Inflammatory macrophage (primary cell): ENCODE measurements at regions not wholly inside any gene's neighbourhood (a gene's known extent, or its start where the extent isn't known, plus 50 kb on each side); places are given as distances from the start of the nearest gene placed in this dataset.

Experiments
- DNase-seq, 2 donors: peaks; one replicate each; pipeline ENCODE4 v3.0.0-alpha.2; 2020 to 2022

DNA sequence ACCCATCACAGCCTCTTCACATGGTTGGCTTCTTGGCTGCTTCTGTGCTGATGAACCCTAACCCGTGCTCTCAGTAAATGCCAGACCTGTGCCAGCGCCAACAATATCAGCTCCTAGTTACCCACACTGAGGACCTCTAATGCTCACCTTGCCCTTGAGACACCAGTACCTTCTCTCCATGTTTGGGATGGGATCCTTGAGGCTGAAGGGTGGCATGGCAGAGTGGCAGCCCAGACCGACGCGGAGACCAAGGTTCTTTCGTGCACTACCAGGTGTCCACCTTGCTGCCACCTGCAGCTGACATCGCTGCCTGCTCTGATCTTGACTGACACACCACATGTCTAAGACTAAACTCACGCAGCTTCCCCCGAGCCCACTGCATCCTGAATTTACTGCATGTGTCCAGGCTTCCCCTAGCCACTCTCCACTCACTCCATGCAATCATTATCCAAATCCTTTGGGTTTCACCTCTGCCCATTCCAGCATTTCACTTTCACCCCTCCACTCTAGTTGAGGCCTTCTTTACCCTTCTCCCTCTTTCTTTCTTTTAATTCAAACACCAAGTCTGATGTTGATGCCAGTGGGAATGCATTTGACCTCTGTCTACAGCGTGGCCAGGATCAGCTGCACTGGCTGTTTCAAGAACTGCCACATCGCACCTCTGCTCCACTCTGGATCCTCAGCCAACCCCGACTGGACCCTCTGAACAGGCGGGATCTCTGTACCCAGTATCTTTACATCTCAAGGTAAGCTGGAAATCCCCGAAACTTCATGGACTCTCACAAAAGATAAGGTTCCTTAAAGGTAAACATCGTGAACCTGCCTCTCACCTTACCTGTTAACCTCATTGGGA, 294.9 kb downstream of the GLRX3 start:
- no peak for DNase-seq

DNA sequence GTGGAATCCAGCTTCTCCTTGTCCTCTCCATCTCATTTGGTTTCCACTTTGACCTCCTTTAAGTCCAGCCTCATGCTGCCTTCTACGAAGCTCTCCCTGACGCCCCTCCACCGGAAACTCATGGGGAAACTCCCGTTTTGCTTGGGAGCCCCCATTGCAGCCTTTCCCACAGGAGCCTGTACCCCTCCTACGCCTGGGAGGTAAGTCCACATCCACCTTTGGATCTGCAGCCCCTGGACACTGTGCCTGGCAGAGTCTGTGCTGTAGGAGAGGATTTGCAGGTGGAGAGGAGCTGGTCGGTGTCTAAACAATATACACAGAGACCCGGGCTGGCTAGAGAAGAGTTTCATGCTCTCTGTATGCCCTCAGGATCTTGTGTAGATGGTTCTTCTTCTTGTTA, 296.1 kb downstream of the GLRX3 start:
- DNase-seq, result no peak

DNA sequence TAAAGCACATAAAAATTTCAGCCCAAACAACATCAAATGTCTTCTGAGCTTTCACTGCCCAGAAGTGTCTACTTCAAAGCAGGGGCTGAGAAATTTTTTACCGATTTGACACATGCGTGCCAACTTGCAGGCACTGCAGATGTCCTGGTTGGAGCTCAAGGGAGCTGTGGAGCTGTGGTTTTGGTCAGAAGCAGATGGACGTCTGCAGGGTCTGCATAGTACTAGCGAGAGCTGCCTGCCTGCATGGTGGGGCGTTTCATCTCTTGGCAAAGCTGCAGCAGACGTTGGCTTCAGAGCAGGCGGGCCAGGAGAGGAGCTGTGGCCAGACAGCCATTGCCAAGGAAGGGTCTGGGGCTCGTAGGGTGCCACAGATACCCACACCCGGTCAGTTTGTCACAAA, 296.7 kb downstream of the GLRX3 start:
- no peak for DNase-seq

DNA sequence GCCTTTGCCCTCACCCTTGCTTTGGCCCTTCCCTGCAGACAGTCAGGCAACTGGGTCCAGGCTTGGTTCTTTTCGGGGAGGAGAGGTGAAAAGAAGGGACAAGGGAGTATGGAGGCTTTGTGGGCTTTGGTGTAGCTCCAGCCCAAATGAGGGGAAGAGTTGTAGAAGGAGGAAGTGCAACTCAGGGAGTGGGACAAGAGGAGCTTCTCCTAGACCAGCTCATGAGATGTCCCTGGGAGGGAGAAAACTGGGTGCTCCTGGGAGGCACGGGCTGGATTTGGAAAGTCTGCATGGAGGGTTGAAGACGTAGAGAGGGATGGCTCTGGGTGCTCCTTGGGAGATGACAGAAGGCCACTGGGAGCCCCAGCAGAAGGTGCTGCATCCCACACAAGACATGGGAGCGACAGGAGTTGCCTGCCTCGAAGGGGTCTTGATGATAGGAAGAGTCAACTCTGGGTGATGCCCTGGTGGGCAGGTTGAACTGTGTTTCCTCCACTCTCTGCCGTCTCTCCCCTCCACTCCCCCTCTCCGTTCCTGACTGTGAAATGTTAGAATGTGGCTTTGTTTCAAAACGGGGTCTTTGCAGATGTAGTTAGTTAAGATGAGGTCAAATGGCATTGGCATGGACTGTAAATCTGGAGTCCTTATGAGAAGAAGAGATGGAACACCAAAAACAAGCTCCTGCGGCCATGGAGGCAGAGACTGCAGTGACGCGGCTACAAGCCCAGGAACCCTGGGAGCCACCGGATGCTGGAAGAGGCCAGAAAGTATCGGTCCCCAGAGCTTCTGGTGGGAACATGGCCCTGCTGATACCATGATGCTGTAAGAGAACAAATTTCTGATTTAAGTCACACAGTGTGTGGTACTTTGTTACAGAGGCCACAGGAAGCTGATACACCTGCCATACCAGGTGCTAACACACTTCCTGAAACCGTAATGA, 298.5 kb downstream of the GLRX3 start:
- no peak for DNase-seq

DNA sequence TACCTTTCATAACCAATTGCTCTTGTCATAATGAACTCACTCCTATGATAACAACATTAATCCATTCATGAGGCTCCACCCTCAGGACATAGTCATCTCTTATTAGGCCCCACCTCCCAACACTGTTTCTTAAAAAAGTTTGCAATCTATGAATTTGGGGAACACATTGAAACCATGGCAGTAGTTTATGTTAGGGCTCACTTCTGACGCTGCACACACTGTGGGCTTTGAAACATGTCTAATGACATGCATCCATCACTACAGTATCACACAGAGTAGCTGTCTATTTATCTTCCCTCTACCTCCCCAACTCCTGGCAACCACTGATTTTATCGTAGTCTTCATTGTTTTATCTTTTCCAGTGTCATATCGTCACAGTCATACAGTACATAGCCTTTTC, 299.8 kb downstream of the GLRX3 start:
- DNase-seq, result no peak

DNA sequence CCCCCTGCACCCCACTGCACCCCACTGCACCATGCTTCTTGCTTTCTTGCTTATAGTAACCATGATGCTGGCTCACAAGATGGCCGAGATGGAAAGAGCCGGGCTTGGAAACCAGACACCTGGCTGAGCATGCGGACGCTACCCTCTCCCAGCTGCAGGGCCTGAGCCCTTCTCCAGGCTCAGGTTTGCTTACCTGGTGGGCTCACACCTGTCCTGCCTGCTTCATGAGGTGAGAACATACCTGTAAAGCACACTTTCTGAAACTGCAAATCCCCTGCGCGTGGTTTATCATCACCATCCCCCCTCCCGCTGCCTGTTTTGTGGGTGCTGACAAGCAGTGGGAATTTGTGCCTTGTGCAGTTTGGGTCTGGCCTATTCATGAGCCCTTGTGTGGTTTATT, 302.7 kb downstream of the GLRX3 start:
- no peak for DNase-seq

DNA sequence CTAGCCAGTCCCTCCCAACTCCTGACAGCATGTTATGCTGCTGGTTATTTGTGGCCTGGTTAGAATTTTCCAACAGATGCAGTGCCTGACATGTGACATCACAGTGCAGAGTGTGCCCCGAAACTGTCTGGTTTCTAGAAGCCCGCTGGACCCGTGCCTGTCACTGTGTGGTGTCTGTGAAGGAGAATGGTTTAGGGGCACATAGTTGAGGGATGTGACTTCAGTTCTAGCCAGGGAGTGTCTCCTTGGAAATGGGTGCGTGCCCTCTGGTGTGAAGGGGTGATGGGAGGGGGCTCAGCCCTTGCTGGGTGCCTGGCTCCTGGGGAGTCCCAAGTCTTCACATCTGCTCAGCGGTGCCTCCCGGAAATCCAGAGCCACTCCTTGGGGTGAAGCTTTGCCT, 303.6 kb downstream of the GLRX3 start:
- no peak for DNase-seq

DNA sequence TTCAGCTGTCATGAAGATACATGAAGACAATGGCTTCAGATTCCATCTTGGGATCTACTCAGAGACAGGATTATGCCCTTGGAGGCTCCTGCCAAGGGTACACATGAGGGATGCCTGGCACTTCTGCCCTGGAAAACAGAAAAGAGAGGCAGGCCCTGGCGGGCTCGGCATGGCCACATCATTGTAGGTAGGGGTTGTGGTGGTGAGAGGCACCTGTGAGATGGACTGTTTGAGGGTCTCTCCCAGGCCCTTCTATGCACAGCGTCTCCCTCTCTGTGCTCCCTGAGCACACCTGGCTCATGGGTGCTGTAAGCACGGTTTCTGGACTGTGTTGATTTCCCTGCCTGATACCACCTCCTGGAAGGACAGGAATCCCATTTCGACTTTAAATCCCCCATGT, 304.3 kb downstream of the GLRX3 start:
- DNase-seq, result no peak

DNA sequence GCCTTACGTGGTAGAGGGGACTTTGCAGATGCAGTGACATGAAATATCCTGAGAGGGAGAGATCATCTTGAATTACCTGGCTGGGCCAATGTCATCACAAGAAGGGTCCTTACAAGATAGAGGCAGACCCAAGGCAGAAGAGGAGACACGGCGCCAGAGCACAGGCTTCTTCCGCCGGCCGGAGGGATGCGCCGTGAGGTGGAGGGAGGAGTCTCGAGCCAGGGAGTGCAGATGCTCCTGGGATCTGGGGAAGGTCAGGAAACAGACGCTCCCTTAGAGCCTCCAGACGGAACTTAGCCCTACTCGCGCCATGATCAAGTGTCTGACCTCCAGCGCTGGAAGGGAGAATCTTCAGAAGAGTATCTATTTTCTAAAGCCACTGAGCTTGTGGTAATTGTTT, 304.8 kb downstream of the GLRX3 start:
- no peak for DNase-seq

DNA sequence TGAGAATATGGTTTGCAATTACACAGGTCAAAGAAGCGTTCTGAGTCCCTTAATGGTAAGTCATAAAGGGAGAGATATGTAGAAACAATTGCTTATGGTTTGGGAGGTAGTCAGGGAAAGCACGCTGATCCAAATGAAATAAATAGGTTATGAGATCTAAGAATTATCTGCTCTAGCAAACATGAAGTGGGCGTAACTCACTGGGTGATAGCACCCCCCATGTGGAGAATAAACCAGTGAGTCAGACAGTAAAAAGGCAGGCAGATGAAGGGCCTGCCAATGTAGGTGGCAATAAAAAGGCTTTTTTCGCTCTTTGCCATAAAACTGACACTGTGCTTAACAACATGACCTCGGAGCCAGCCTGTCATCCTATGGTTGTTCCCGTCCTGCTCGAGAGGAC, 306.9 kb downstream of the GLRX3 start:
- DNase-seq, result no peak

DNA sequence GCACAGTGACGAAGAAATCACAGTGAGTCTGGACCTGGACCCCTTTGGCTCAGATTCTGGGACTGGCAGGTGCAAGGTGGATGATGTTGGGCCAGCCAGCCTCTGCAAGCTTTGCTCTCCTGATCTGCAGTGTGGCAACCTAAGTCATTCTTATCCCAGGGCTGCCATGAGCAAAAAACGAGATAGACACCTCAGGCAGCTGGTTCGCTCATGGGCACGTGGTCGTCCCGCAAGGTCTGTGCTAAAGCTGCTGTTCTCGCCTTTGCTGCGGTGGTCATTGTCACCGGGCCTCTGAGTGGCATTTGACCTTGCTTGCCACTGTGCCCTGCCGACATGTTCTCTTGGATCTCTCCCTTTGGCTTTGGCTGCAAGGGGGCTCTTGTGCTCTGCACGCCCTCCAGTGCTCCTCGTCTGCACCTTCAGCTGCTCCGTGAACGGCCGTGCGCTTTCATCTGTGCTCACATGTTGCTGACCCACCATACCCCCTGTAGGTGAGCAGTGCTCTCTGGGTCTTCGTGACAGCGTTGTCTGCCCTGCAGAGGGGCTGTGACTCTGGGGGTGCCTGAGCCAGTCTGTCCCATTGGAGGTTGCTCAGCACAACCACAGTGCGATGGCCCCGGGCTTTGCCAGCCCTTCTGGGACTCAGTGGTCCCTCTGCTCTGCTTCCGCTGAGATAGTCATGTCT, 317.0 kb downstream of the GLRX3 start:
- DNase-seq, result no peak

DNA sequence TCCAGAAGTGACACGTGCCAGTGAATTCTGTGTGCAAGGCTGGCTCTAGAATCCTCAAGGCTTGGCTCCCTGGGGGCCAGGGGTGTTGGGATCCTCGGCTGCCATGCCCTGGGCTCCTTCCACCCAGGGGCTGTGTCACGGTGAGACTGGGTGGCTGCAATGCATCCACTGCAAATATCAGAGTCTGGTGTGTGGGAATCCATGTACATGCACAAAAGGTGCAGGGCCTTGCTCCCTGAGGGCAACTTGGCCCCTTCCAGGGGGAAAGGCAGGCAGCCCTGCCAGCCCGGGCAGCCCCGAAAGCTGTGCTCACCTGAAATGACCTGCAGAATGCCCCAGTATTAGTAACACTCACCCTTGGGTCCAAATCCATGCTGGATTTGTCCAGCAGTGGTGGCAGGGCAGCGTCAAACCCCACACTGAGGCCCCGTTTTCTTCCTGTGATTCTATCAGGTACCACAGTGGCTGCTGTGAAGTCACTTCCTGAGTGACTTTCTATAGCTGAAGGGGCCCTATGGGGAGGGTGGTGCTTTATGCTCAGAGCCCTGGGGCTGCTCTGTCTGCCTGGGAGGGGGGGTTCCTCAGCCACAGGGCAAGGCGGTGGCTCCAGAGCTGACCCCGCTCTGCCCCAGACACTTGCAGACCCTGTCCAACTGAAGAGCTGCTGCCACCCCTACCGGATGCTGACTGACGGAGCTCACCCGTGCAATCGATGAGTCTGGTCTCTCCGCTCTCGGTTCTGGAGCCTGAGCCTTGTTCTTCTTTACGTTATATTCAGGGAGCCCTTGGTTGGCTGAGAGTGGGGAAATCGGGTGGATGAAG, 317.7 kb downstream of the GLRX3 start:
- no peak for DNase-seq

DNA sequence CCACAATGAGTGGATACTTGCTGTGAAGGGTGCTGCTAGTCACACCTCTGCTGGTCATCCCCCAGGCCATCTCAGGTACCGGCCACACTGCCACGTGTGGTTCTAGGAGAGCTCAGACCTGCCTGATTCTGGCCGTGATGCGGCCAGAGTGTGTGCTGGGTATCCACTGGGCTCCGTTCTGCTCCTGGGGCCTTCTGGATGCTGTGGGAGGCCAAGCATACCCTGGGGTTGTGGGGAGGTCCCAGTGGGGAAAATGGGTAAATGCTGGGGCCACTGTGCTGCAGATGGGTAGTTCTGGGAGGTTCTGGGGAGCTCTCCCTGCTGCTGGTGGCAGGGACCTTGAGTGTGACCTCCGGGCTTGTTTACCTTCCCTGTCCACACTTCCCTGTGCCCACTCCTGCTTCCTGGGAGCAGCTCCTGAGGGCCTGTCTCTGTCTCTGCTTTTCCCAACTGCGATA, 318.4 kb downstream of the GLRX3 start:
- DNase-seq, result no peak

DNA sequence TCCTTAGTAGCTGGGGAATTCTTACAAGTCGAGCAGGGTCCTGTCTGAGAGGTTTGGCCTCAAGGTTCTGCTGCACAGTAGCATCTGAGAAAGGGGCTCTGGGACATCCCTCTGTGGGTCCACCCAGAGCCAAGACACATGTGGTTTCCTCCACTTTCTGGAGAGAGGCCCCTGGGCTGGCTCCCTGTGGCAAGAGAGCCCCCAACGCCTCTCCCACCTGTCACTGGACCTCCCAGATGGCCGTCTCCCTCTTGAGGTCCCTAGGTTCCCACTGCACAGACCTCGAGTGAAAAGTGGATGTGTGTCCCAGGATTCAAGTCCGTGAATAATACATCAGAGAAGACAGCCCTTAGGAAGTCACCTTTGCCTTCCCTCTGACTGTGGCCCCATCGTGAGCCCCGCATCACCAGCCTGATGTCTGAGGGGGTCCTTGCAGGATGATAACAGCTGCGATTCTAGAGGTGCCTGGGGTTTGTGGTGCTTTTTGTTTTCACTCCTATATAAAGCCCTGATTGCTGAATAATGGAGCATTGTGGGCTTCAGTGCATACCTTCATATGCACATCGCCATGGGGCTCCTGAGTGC, 319.0 kb downstream of the GLRX3 start:
- DNase-seq, result no peak

DNA sequence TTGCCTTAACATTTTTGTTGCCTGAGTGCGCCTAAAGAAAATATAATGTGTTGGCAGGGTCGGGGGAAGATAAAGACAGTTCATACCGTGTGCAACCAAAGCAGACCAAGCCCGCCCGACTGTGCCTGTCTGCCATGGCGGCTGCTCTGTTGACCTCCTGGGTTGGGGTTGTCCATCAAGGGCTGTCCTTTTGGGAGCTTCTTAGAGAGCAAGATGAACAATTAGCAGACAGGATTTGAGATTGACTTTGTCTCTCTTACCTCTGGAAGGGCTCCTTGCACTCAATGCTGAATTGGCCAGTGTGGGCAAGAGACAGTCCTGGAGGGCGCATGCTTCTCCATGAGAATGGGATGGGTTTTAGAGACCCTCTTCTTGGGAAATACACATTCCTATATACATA, 319.6 kb downstream of the GLRX3 start:
- DNase-seq, result no peak

DNA sequence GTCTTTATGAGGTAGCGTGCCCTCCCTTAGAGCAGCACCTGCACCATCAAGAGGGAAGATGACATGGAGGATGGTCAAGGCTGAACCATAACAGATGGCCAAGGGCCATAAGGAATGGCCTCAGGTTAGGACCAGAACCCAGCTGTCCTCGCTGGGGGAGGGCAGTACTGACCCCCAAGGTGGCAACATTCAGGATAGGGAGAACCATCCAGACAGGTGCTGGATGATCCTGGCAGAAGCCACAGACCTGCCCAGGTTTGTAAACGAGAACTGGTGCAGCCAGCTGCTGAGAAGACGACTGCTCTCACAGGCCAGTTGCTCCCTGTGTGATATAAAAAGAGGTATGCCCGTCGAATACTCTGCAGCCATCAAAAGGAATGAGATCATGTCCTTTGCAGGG, 320.4 kb downstream of the GLRX3 start:
- no peak for DNase-seq

DNA sequence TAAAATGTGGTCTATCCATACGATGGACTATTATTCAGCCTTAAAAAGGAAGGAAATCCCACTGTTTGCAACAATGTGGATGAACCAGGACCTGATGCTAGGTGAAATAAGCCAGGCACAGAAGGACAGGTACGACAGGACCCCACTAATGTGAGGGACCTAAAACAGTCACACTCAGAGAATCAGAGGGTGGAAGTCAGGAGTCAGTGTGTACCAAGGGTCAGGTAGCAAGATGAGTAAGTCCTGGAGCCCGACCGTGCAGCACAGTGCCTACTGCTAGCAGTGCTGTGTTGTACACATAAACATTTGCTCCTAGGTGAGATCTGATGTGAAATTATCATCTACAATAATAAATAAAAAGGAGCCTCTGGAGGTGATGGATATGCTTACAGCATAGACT, 322.3 kb downstream of the GLRX3 start:
- no peak for DNase-seq

DNA sequence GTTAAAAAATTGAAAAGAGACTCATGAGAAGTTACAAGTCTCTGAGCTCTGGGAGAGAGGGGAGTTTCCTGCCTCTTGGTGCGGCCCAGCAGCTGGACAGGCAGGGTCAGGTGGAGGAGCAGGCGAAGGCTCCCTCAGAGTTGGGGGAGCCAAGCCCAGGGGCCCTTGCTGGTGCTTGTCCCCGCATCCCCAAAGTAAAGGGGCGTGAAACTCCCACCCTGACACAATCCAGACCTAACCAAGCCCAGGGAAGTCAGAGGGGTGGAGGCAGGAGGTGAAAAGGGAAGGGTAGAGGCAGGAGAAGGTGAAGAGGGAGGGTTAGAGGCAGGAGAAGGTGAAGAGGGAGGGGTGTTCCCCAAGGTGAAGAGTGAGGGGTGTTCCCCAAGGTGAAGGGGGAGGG, 322.8 kb downstream of the GLRX3 start:
- no peak for DNase-seq

DNA sequence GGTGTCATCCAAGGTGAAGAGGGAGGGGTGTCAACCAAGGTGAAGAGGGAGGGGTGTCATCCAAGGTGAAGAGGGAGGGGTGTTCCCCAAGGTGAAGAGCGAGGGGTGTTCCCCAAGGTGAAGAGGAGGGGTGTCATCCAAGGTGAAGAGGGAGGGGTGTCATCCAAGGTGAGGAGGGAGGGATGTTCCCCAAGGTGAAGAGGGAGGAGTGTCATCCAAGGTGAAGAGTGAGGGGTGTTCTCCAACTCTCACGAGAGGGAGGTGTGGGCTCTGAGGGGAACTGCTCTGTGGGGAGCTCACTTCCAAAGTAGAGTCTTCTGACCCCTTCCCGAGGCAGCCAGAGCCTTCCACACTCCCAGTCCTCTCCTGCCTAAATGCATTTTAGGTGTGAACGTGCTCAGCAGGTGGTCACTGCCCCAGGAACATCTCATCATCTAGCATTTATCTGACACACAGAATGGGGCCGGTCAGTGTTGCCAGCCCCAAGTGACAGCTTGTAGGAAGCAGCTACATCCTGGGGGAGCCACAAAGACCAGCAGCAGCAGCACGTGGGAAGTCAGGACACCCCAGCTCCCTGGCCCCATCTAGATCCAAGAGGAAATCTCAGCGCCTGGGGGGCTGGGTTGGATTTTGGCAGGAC, 323.8 kb downstream of the GLRX3 start:
- DNase-seq, result no peak

DNA sequence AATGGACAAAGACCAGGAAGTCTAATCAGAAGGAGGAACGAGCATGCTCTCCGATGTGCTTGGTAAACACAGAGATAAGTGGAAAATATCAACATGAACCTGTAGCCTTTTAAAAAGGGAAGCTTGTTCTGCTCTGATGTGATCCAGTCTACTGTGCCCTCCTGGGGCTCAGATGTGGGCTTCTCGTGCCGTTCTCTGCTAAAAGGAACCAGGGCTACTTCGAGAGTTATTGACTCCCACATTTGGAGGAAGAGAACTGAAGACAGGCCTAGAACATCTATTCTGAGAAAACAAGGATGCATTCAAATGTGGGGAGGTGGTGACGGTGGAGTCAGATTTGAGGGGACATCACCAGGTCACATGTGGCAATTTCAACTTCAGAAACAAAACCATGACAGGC, 325.4 kb downstream of the GLRX3 start:
- no peak for DNase-seq
